Mucosa of descending colon (tissue), 3 donors: ENCODE measurements at regions not wholly inside any gene's neighbourhood (a gene's known extent, or its start where the extent isn't known, plus 50 kb on each side); places are given as distances from the start of the nearest gene placed in this dataset.

ENCODE experiments used
- ATAC-seq: fragments of 200-7000 bp; cut with Tn5 transposase; one replicate; pipeline ENCODE4 v1.9.1; 2020; ENCODE audit warnings: mild to moderate bottlenecking, moderate library complexity
- DNase-seq, 3 donors: peaks; one replicate each; pipeline ENCODE4 v3.0.0-alpha.2; 2020
- H3K36me3 ChIP-seq: fragments of 200-600 bp; one replicate; pipeline ENCODE4 v1.8.0; 2021; ENCODE audit warnings: low read depth, mild to moderate bottlenecking
- H3K4me1 ChIP-seq: fragments of 200-600 bp; one replicate; pipeline ENCODE4 v1.8.0; 2021; ENCODE audit warnings: low read depth, mild to moderate bottlenecking
- H3K4me3 ChIP-seq: fragments of 200-600 bp; one replicate; pipeline ENCODE4 v1.8.0; 2021; ENCODE audit warnings: mild to moderate bottlenecking
- H3K9me3 ChIP-seq: fragments of 200-600 bp; one replicate; pipeline ENCODE4 v1.8.0; 2021; ENCODE audit warnings: mild to moderate bottlenecking
- CTCF ChIP-seq: fragments of 200-600 bp; IDR thresholded peaks from one replicate; pipeline ENCODE4 v1.8.0; 2022; ENCODE audit warnings: antibody characterized with exemption, mild to moderate bottlenecking
- intact Hi-C, 2 donors: fragments of 100-400 bp; cut with DNase I in 1 of 2; cut with micrococcal nuclease in 1 of 2; formaldehyde crosslinking; loops; one replicate each; pipeline versions ENCODE4 v1.11.0 to v1.11.1; 2022; cut with DNase I, micrococcal nuclease
- donor health status: DM: no; HTN: no; CAD: no; lungs with moderate emphysema.
- donor health status: DM: no; HTN: no; CAD: no.
- donor health status: DM: no; HTN: yes; CAD: no.

DNA sequence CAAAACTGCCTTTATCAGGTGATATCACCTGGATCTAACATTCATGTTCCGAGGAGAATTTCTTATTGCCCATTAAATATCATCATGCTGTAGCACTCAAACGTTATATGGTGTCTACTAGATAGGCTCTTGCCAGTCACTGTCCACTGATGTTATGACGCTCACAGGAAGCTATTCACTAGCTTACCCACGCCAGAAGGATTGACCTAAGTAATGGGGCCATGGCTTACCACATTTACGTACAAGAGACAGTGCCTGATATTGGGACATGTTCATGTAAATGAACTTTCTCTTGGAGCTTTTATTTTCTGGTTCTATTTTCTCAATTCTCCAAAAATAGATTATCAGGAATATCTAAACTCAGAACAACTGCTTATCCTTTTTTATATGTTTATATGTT is 91.7 kb upstream of the NAALADL2 start:
- Histone ChIP-seq H3K9me3 (no peaks in the 10 kb centered on the region), H3K36me3 (no peaks in the 10 kb centered on the region), H3K4me1 (no peaks in the 10 kb centered on the region), H3K4me3 (no peak overlapping the region)
- no peak for DNase-seq
- TF ChIP-seq CTCF: no peak
- intact Hi-C loops: no loop called here
- no peak for ATAC-seq

- no peak for TF ChIP-seq CTCF
- intact Hi-C loops: no loop called here
- DNase-seq (no peak), ATAC-seq (no peak)
- H3K9me3 ChIP-seq: no peaks in the 10 kb centered on the region
- H3K4me3 ChIP-seq: no peak overlapping the region
- H3K36me3 ChIP-seq: no peaks in the 10 kb centered on the region
- no peaks in the 10 kb centered on the region for H3K4me1 ChIP-seq
Observed at GRCh38 chr3:174767853-174768382, 91.2 kb upstream of the NAALADL2 start.

DNA sequence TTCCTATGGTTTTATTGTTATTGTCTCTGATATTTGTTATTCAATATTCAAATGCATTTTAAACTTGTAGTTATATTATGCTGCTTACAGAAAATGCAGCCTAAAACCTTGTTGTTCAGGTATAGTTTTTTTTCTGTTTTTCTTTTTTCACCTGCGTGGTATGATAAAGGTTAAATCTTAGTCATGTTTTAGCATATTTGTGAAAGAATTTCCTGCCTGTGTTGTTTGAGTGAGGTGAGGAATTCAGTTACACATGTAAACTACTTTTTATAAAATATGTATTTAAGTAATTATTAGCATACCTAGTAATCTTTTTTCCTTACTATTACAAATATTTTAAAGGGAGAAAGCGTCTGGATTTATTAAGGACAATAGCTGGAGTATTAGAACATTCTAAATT is 90.0 kb upstream of the NAALADL2 start:
- no peak for TF ChIP-seq CTCF
- DNase-seq: no peak

DNA sequence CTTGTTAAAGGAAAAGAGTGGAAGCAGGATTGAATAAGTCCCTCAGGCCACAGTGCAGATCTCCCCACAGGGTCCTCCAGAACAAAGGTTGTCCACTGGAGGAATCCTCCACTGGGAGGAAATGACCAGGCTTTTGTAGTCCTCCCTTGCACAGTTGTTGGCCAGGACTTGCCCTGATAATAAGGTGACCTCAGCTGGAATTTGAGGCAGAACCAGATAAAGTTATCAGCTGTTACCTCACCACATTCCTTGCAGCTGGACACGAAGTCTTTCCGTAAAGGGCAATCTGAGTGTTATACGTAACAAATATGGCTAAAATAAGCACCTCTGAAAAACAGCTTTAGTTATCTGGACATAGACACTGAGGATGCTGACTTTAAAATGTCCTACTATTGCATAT is 83.5 kb upstream of the NAALADL2 start:
- Histone ChIP-seq H3K4me3 (no peak overlapping the region), H3K4me1 (no peaks in the 10 kb centered on the region), H3K9me3 (no peaks in the 10 kb centered on the region), H3K36me3 (no peaks in the 10 kb centered on the region)
- intact Hi-C loops: no loop called here
- TF ChIP-seq CTCF: no peak
- DNase-seq (no peak), ATAC-seq (no peak)

More for the DNA sequence above, 90.0 kb upstream of the NAALADL2 start:
- ATAC-seq: no peak
- Histone ChIP-seq H3K36me3 (no peaks in the 10 kb centered on the region), H3K4me3 (no peak overlapping the region), H3K9me3 (no peaks in the 10 kb centered on the region), H3K4me1 (no peaks in the 10 kb centered on the region)
- intact Hi-C loops: no loop called here

- peak in 1 of 3 donors; percentile 36 for DNase-seq
- TF ChIP-seq CTCF: no peak
Observed at GRCh38 chr3:174776123-174776522, 83.0 kb upstream of the NAALADL2 start.

DNA sequence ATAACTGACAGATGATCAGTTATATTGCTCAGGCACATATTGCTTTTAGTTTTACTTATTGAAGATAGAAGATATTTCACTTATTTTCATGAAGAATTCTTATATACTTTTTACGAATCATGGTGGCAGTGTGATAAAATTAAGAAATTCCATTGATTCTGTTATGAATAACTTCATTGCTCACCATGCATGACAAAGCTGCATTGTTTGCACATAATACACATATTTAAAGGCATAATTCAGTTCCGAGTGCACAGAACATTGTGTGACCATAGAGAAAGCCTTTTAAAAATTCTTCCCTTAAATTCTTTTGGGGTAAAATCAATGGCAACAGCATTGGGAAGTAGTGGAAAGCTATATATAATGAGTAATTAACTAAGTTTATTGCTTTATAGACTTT is 82.5 kb upstream of the NAALADL2 start:
- TF ChIP-seq CTCF: no peak
- no peak overlapping the region for H3K4me3 ChIP-seq
- no peaks in the 10 kb centered on the region for H3K9me3 ChIP-seq
- intact Hi-C loops: no loop called here
- ATAC-seq (no peak), DNase-seq (no peak)
- H3K4me1 ChIP-seq: no peaks in the 10 kb centered on the region
- no peaks in the 10 kb centered on the region for H3K36me3 ChIP-seq

More at GRCh38 chr3:174776123-174776522, 83.0 kb upstream of the NAALADL2 start:
- Histone ChIP-seq H3K9me3 (no peaks in the 10 kb centered on the region), H3K36me3 (no peaks in the 10 kb centered on the region), H3K4me3 (no peak overlapping the region), H3K4me1 (no peaks in the 10 kb centered on the region)
- intact Hi-C loops: no loop called here
- no peak for ATAC-seq
